HEK293T (cell line): ENCODE measurements at regions not wholly inside any gene's neighbourhood (a gene's known extent, or its start where the extent isn't known, plus 50 kb on each side); places are given as distances from the start of the nearest gene placed in this dataset.

Source experiments
- ARNT ChIP-seq: fragments of 450-650 bp; IDR thresholded peaks from 2 replicates; pipeline ENCODE4 v1.6.1; 2017; ENCODE audit warnings: mild to moderate bottlenecking
- BHLHE40 ChIP-seq: fragments of 450-650 bp; IDR thresholded peaks from 2 replicates; pipeline ENCODE4 v1.6.1; 2016; ENCODE audit warnings: mild to moderate bottlenecking, moderate library complexity, borderline replicate concordance
- CTBP1 ChIP-seq: fragments of 450-650 bp; IDR thresholded peaks from 2 replicates; pipeline ENCODE4 v1.6.1; 2016; ENCODE audit warnings: borderline replicate concordance
- ELF4 ChIP-seq: fragments of 450-650 bp; IDR thresholded peaks from 2 replicates; pipeline ENCODE4 v1.6.1; 2017; ENCODE audit warnings: antibody characterized with exemption
- FOXA1 ChIP-seq: fragments of 450-650 bp; IDR thresholded peaks from 2 replicates; pipeline ENCODE4 v1.6.1; 2016; ENCODE audit warnings: mild to moderate bottlenecking
- FOXK2 ChIP-seq: fragments of 450-650 bp; IDR thresholded peaks from 2 replicates; pipeline ENCODE4 v1.6.1; 2016; ENCODE audit warnings: mild to moderate bottlenecking
- FOXM1 ChIP-seq: fragments of 450-650 bp; IDR thresholded peaks from 2 replicates; pipeline ENCODE4 v1.6.1; 2017; ENCODE audit warnings: mild to moderate bottlenecking, borderline replicate concordance
- HDGF ChIP-seq: fragments of 450-650 bp; IDR thresholded peaks from 2 replicates; pipeline ENCODE4 v1.6.1; 2017; ENCODE audit warnings: antibody characterized with exemption, borderline replicate concordance
- L3MBTL2 ChIP-seq: fragments of 450-650 bp; conservative IDR thresholded peaks from 2 replicates; pipeline ENCODE4 v1.6.1; 2016; ENCODE audit warnings: mild to moderate bottlenecking
- NFRKB ChIP-seq: fragments of 450-650 bp; IDR thresholded peaks from 2 replicates; pipeline ENCODE4 v1.6.1; 2016; ENCODE audit warnings: mild to moderate bottlenecking, moderate library complexity
- SP1 ChIP-seq: fragments of 450-650 bp; IDR thresholded peaks from 2 replicates; pipeline ENCODE4 v1.6.1; 2017
- SUZ12 ChIP-seq: fragments of 450-650 bp; IDR thresholded peaks from 2 replicates; pipeline ENCODE4 v1.6.1; 2016; ENCODE audit warnings: mild to moderate bottlenecking
- TARDBP ChIP-seq: fragments of 450-650 bp; IDR thresholded peaks from 2 replicates; pipeline ENCODE4 v1.6.1; 2016

GRCh38 chr9:74117731-74118130, 379.4 kb upstream of the RORB start:
- no peak for TF ChIP-seq FOXA1
- TF ChIP-seq SP1 = no peak
- no peak for TF ChIP-seq ELF4
- no peak for TF ChIP-seq HDGF
- no peak for TF ChIP-seq SUZ12
- no peak for TF ChIP-seq ARNT
- TF ChIP-seq BHLHE40 = no peak
- TF ChIP-seq FOXM1 = no peak
- no peak for TF ChIP-seq CTBP1
- no peak for TF ChIP-seq L3MBTL2
- TF ChIP-seq FOXK2 = no peak
- no peak for TF ChIP-seq NFRKB
- no peak for TF ChIP-seq TARDBP
